ENCODE measurements at regions not wholly inside any gene's neighbourhood (a gene's known extent, or its start where the extent isn't known, plus 50 kb on each side); places are given as distances from the start of the nearest gene placed in this dataset.

- no peaks in the 10 kb centered on the region for H3K36me3 ChIP-seq (ENCODE audit: low read depth)
- no peak overlapping the region for H3K4me3 ChIP-seq
- no peaks in the 10 kb centered on the region for H3K4me1 ChIP-seq (ENCODE audit: low read depth)
- no peak for DNase-seq
- intact Hi-C loops (cut with DNase I, micrococcal nuclease) = no loop called here
- H3K9me3 ChIP-seq = no peaks in the 10 kb centered on the region
- no peak for ATAC-seq
- no peak for TF ChIP-seq CTCF (IDR thresholded peaks at IDR 0.05)
Measured at GRCh38 chr14:59096303-59096702, 92.2 kb upstream of the DAAM1 start.

- Histone ChIP-seq H3K4me1 (ENCODE audit: low read depth) (no peaks in the 10 kb centered on the region), H3K36me3 (ENCODE audit: low read depth) (no peaks in the 10 kb centered on the region), H3K9me3 (no peaks in the 10 kb centered on the region), H3K4me3 (no peak overlapping the region)
- no peak for ATAC-seq
- intact Hi-C loops (cut with DNase I, micrococcal nuclease) = no loop called here
- TF ChIP-seq CTCF (IDR thresholded peaks at IDR 0.05) = no peak
- no peak for DNase-seq
Measured at GRCh38 chr14:59097681-59098080, 90.8 kb upstream of the DAAM1 start.

GRCh38 chr14:59098377-59098776, 90.1 kb upstream of the DAAM1 start:
- TF ChIP-seq CTCF (IDR thresholded peaks at IDR 0.05) = no peak
- intact Hi-C loops (cut with DNase I, micrococcal nuclease) = no loop called here
- DNase-seq (no peak), ATAC-seq (no peak)
- Histone ChIP-seq H3K9me3 (no peaks in the 10 kb centered on the region), H3K4me3 (no peak overlapping the region), H3K4me1 (ENCODE audit: low read depth) (no peaks in the 10 kb centered on the region), H3K36me3 (ENCODE audit: low read depth) (no peaks in the 10 kb centered on the region)

- H3K36me3 ChIP-seq (ENCODE audit: low read depth) = no peaks in the 10 kb centered on the region
- ATAC-seq = no peak
- no peak overlapping the region for H3K4me3 ChIP-seq
- H3K9me3 ChIP-seq = no peaks in the 10 kb centered on the region
- no peak for TF ChIP-seq CTCF (IDR thresholded peaks at IDR 0.05)
- no peak for DNase-seq
- intact Hi-C loops (cut with DNase I, micrococcal nuclease) = no loop called here
- no peaks in the 10 kb centered on the region for H3K4me1 ChIP-seq (ENCODE audit: low read depth)
Measured at GRCh38 chr14:59100205-59100604, 88.3 kb upstream of the DAAM1 start.

GRCh38 chr14:59101476-59101875, 87.0 kb upstream of the DAAM1 start:
- intact Hi-C loops (cut with DNase I, micrococcal nuclease) = no loop called here
- no peaks in the 10 kb centered on the region for H3K4me1 ChIP-seq (ENCODE audit: low read depth)

More at GRCh38 chr14:59101476-59101875, 87.0 kb upstream of the DAAM1 start:
- Histone ChIP-seq H3K36me3 (ENCODE audit: low read depth) (no peaks in the 10 kb centered on the region), H3K9me3 (no peaks in the 10 kb centered on the region), H3K4me3 (no peak overlapping the region)
- no peak for TF ChIP-seq CTCF (IDR thresholded peaks at IDR 0.05)
- ATAC-seq (no peak), DNase-seq (no peak)

Measured in mucosa of descending colon (tissue), 3 donors.